SK-N-SH (cell line): ENCODE measurements at regions not wholly inside any gene's neighbourhood (a gene's known extent, or its start where the extent isn't known, plus 50 kb on each side); places are given as distances from the start of the nearest gene placed in this dataset.

Experiments
- POLR2AphosphoS5 ChIP-seq: IDR thresholded peaks from 2 replicates; pipeline ENCODE4 v1.6.1; 2012; ENCODE audit warnings: low read depth, low read length
- RCOR1 ChIP-seq: fragments of 150-350 bp; IDR thresholded peaks from 2 replicates; pipeline ENCODE4 v1.6.1; 2017; ENCODE audit warnings: antibody characterized with exemption, low read length
- RFX5 ChIP-seq: IDR thresholded peaks from 2 replicates; pipeline ENCODE4 v1.6.1; 2012; ENCODE audit warnings: mild to moderate bottlenecking, improper control_type of control experiment, low read length
- SMC3 ChIP-seq: IDR thresholded peaks from 2 replicates; pipeline ENCODE4 v1.6.1; 2012; ENCODE audit warnings: low read depth, low read length, improper control_type of control experiment
- TF ChIP-seq, protein P1 (sequence below): fragments of 200-600 bp; sonication (generic); IDR thresholded peaks from 2 replicates; pipeline ENCODE4 v1.6.1; 2017; ENCODE audit warnings: antibody characterized with exemption, mild to moderate bottlenecking, moderate library complexity

DNA sequence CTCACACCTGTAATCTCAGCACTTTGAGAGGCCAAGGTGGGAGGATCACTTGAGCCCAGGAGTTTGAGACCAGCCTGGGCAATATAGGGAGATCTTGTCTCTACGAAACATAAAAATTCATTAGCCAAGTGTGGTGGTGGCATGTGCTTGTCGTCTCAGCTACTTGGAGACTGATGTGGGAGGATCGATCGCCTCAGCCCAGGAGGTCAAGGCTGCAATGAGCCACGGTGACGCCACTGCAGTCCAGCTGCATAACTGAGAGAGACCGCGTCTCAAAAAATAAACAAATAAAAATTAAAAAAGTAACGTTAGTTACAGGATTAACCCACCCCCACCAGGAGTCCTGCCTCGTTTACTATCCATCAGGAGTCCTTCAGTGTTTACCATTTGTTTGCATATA, 345.1 kb downstream of the BTBD3 start:
- TF ChIP-seq POLR2AphosphoS5 (no peak), RCOR1 (no peak), RFX5 (no peak), SMC3 (no peak)
- TF ChIP-seq, protein P1, sequence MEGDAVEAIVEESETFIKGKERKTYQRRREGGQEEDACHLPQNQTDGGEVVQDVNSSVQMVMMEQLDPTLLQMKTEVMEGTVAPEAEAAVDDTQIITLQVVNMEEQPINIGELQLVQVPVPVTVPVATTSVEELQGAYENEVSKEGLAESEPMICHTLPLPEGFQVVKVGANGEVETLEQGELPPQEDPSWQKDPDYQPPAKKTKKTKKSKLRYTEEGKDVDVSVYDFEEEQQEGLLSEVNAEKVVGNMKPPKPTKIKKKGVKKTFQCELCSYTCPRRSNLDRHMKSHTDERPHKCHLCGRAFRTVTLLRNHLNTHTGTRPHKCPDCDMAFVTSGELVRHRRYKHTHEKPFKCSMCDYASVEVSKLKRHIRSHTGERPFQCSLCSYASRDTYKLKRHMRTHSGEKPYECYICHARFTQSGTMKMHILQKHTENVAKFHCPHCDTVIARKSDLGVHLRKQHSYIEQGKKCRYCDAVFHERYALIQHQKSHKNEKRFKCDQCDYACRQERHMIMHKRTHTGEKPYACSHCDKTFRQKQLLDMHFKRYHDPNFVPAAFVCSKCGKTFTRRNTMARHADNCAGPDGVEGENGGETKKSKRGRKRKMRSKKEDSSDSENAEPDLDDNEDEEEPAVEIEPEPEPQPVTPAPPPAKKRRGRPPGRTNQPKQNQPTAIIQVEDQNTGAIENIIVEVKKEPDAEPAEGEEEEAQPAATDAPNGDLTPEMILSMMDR: no peak
